IMR-90 (cell line): ENCODE measurements at regions not wholly inside any gene's neighbourhood (a gene's known extent, or its start where the extent isn't known, plus 50 kb on each side); places are given as distances from the start of the nearest gene placed in this dataset.

ENCODE experiments used
- ATAC-seq: fragments of 200-7000 bp; cut with Tn5 transposase; 2 replicates; pipeline ENCODE4 v1.9.1; 2020; ENCODE audit warnings: low read depth, mild to moderate bottlenecking, moderate library complexity
- BruUV-seq: library from RNA; stranded (reverse); fragments of 400-500 nt; replicated peaks from 2 replicates; lab custom pipeline; 2021; lab: Mats Ljungman, UMichigan
- CTCF ChIA-PET: fragments of 300-600 bp; formaldehyde crosslinking; extraction: SDS; loops from one replicate; lab custom pipeline; 2021; ENCODE audit warnings: antibody characterized with exemption; lab: Yijun Ruan, JAX
- POLR2A ChIA-PET: fragments of 300-600 bp; sonication (Branson Sonifier 250); formaldehyde crosslinking; loops from one replicate; lab custom pipeline; 2022; ENCODE audit warnings: antibody characterized with exemption; ENCODE audit not compliant: unreplicated experiment; lab: Charles Lee
- DNase-seq: peaks from one replicate; pipeline ENCODE4 v3.0.0; 2013
- H2AFZ ChIP-seq: replicated peaks from 2 replicates; pipeline ENCODE3; 2013; ENCODE audit warnings: low read length, mild to moderate bottlenecking; ENCODE audit not compliant: poor library complexity
- H2AK5ac ChIP-seq: 2 replicates; pipeline ENCODE4 v1.6.1; 2013; ENCODE audit warnings: low read depth, low read length, inconsistent platforms
- H2AK9ac ChIP-seq: replicated peaks from 2 replicates; pipeline ENCODE3; 2013; ENCODE audit warnings: mild to moderate bottlenecking, low read depth, low read length, moderate library complexity; ENCODE audit not compliant: poor library complexity
- H2BK120ac ChIP-seq: 2 replicates; pipeline ENCODE4 v1.6.1; 2013; ENCODE audit warnings: low read depth, low read length, inconsistent platforms
- H2BK15ac ChIP-seq: 3 replicates; pipeline ENCODE4 v1.6.1; 2013; ENCODE audit warnings: low read depth, low read length, inconsistent platforms
- H2BK20ac ChIP-seq: 2 replicates; pipeline ENCODE4 v1.6.1; 2013; ENCODE audit warnings: low read depth, mild to moderate bottlenecking, inconsistent platforms, low read length, moderate library complexity
- H2BK5ac ChIP-seq: 2 replicates; pipeline ENCODE4 v1.6.1; 2013; ENCODE audit warnings: mild to moderate bottlenecking, low read depth, low read length, inconsistent platforms; ENCODE audit not compliant: poor library complexity, severe bottlenecking
- H3K14ac ChIP-seq: replicated peaks from 2 replicates; pipeline ENCODE4 v1.6.1; 2013; ENCODE audit warnings: low read depth, low read length, inconsistent platforms
- H3K18ac ChIP-seq: 2 replicates; pipeline ENCODE4 v1.6.1; 2013; ENCODE audit warnings: low read depth, low read length, control low read depth
- H3K23ac ChIP-seq: 2 replicates; pipeline ENCODE4 v1.6.1; 2013; ENCODE audit warnings: low read depth, low read length, inconsistent platforms
- H3K27ac ChIP-seq: 2 replicates; pipeline ENCODE4 v1.5.1; 2013; ENCODE audit warnings: mild to moderate bottlenecking, control low read depth, low read length; ENCODE audit not compliant: insufficient read depth
- H3K27me3 ChIP-seq: 2 replicates; pipeline ENCODE4 v1.6.1; 2013; ENCODE audit warnings: low read length; ENCODE audit not compliant: control insufficient read depth, insufficient read depth
- H3K36me3 ChIP-seq: 2 replicates; pipeline ENCODE4 v1.6.1; 2013; ENCODE audit warnings: low read length, mixed read lengths; ENCODE audit not compliant: control insufficient read depth, insufficient read depth
- H3K4ac ChIP-seq: 2 replicates; pipeline ENCODE4 v1.6.1; 2013; ENCODE audit warnings: low read depth, low read length, inconsistent platforms
- H3K4me1 ChIP-seq: 2 replicates; pipeline ENCODE4 v1.6.1; 2013; ENCODE audit warnings: low read length, mixed read lengths; ENCODE audit not compliant: control insufficient read depth, insufficient read depth
- H3K4me2 ChIP-seq: 2 replicates; pipeline ENCODE4 v1.6.1; 2013; ENCODE audit warnings: low read depth, mild to moderate bottlenecking, control low read depth, low read length, moderate library complexity
- H3K4me3 ChIP-seq: 2 replicates; pipeline ENCODE4 v1.5.1; 2013; ENCODE audit warnings: low read depth, mild to moderate bottlenecking, control low read depth, low read length, moderate library complexity; ENCODE audit not compliant: insufficient read depth
- H3K56ac ChIP-seq: 2 replicates; pipeline ENCODE4 v1.6.1; 2013; ENCODE audit warnings: low read length, inconsistent platforms; ENCODE audit not compliant: insufficient read depth; ENCODE audit errors: extremely low read depth
- H3K79me1 ChIP-seq, 2 experiments: 2 replicates each; pipeline ENCODE4 v1.6.1; 2013; ENCODE audit warnings: low read length in 2 of 2, inconsistent platforms in 1 of 2, low read depth in 1 of 2
- H3K9ac ChIP-seq: 2 replicates; pipeline ENCODE4 v1.6.1; 2013; ENCODE audit warnings: low read depth, low read length, control low read depth
- H3K9me1 ChIP-seq: 2 replicates; pipeline ENCODE4 v1.6.1; 2013; ENCODE audit warnings: low read length, inconsistent platforms; ENCODE audit not compliant: insufficient read depth
- H3K9me3 ChIP-seq: 2 replicates; pipeline ENCODE4 v1.6.1; 2013; ENCODE audit warnings: low read length; ENCODE audit not compliant: control insufficient read depth, insufficient read depth
- H4K20me1 ChIP-seq: 2 replicates; pipeline ENCODE4 v1.6.1; 2013; ENCODE audit warnings: low read length, inconsistent platforms; ENCODE audit not compliant: insufficient read depth
- H4K5ac ChIP-seq: 2 replicates; pipeline ENCODE4 v1.6.1; 2013; ENCODE audit warnings: mild to moderate bottlenecking, low read depth, low read length, control low read depth
- H4K8ac ChIP-seq, 2 experiments: 2 replicates each; pipeline ENCODE4 v1.6.1; 2013; ENCODE audit warnings: low read depth in 2 of 2, low read length in 2 of 2, control low read depth in 1 of 2, inconsistent platforms in 1 of 2
- H4K91ac ChIP-seq: 2 replicates; pipeline ENCODE4 v1.6.1; 2013; ENCODE audit warnings: low read depth, low read length, inconsistent platforms; ENCODE audit not compliant: insufficient read depth
- BHLHE40 ChIP-seq: fragments of 150-350 bp; IDR thresholded peaks from 2 replicates; pipeline ENCODE4 v1.6.1; 2016; ENCODE audit warnings: mild to moderate bottlenecking, low read depth, low read length
- CEBPB ChIP-seq: IDR thresholded peaks from 2 replicates; pipeline ENCODE4 v1.6.1; 2012; ENCODE audit warnings: low read depth, low read length, improper control_type of control experiment
- CTCF ChIP-seq: conservative IDR thresholded peaks from 2 replicates; pipeline ENCODE4 v1.5.1; 2012; ENCODE audit warnings: mild to moderate bottlenecking, low read depth, low read length, improper control_type of control experiment
- ELK1 ChIP-seq: fragments of 150-350 bp; IDR thresholded peaks from 2 replicates; pipeline ENCODE4 v1.6.1; 2016; ENCODE audit warnings: low read depth, mild to moderate bottlenecking, low read length, moderate library complexity, borderline replicate concordance
- FOS ChIP-seq: fragments of 150-350 bp; IDR thresholded peaks from 2 replicates; pipeline ENCODE4 v1.6.1; 2016; ENCODE audit warnings: low read depth, low read length
- MAFK ChIP-seq: IDR thresholded peaks from 2 replicates; pipeline ENCODE4 v1.6.1; 2012; ENCODE audit warnings: low read depth, low read length, improper control_type of control experiment
- MAZ ChIP-seq: IDR thresholded peaks from 2 replicates; pipeline ENCODE4 v1.6.1; 2012; ENCODE audit warnings: low read depth, mild to moderate bottlenecking, low read length, improper control_type of control experiment, moderate library complexity, borderline replicate concordance
- MXI1 ChIP-seq: IDR thresholded peaks from 2 replicates; pipeline ENCODE4 v1.6.1; 2012; ENCODE audit warnings: low read depth, mild to moderate bottlenecking, low read length, moderate library complexity, borderline replicate concordance
- NFE2L2 ChIP-seq: fragments of 150-350 bp; IDR thresholded peaks from 2 replicates; pipeline ENCODE4 v1.6.1; 2016; ENCODE audit warnings: low read depth, mild to moderate bottlenecking, low read length
- POLR2A ChIP-seq: IDR thresholded peaks from 2 replicates; pipeline ENCODE4 v1.6.1; 2012; ENCODE audit warnings: mild to moderate bottlenecking, low read depth, low read length
- RAD21 ChIP-seq: IDR thresholded peaks from 2 replicates; pipeline ENCODE4 v1.6.1; 2012; ENCODE audit warnings: low read length, improper control_type of control experiment
- RCOR1 ChIP-seq: IDR thresholded peaks from 2 replicates; pipeline ENCODE4 v1.6.1; 2012; ENCODE audit warnings: mild to moderate bottlenecking, low read length, improper control_type of control experiment; ENCODE audit not compliant: insufficient replicate concordance
- RFX5 ChIP-seq: IDR thresholded peaks from 2 replicates; pipeline ENCODE4 v1.8.0; 2012; ENCODE audit warnings: low read depth, mild to moderate bottlenecking, low read length, moderate library complexity
- SMC3 ChIP-seq: fragments of 150-350 bp; IDR thresholded peaks from 2 replicates; pipeline ENCODE4 v1.6.1; 2016; ENCODE audit warnings: low read depth, mild to moderate bottlenecking, antibody characterized with exemption, low read length, moderate library complexity
- dilution Hi-C: fragments of 300-500 bp; cut with HindIII; formaldehyde crosslinking; loops from one replicate; pipeline ENCODE4 v1.14.3; 2018; ENCODE audit warnings: low sequenced_read_pairs; ENCODE audit not compliant: unreplicated experiment
- in situ Hi-C: fragments of 300-500 bp; cut with MboI; formaldehyde crosslinking; loops from 3 replicates; pipeline ENCODE4 v1.14.3; 2019; ENCODE audit warnings: low sequenced_read_pairs, inconsistent platforms, mixed read lengths
- intact Hi-C: fragments of 100-400 bp; cut with micrococcal nuclease; formaldehyde crosslinking; loops from 2 replicates; pipeline ENCODE4 v1.10.0; 2022

- Histone ChIP-seq H4K91ac (no peak overlapping the region), H3K4me1 (no peaks in the 10 kb centered on the region), H3K23ac (no peak overlapping the region), H3K4me2 (no peak overlapping the region), H2BK5ac (no peak overlapping the region), H3K56ac (no peak overlapping the region), H4K5ac (no peak overlapping the region), H4K8ac (no peak overlapping the region), H3K79me1 (no peaks in the 10 kb centered on the region), H3K18ac (no peak overlapping the region), H2AFZ (no peak overlapping the region), H3K27ac (no peak overlapping the region), H2AK9ac (no peak overlapping the region), H3K36me3 (no peaks in the 10 kb centered on the region), H3K9ac (no peak overlapping the region), H2BK20ac (no peak overlapping the region), H3K9me1 (no peaks in the 10 kb centered on the region), H2AK5ac (no peak overlapping the region), H3K14ac (no peak overlapping the region), H2BK120ac (no peak overlapping the region), H2BK15ac (no peak overlapping the region), H3K27me3 (no peaks in the 10 kb centered on the region), H3K4ac (no peak overlapping the region), H4K20me1 (no peaks in the 10 kb centered on the region), H3K9me3 (peaks cover 2% of the 10 kb centered on the region; the same call in 1 of the 2 replicates), H3K4me3 (no peak overlapping the region)
- TF ChIP-seq FOS (no peak), RAD21 (no peak), SMC3 (no peak), CEBPB (no peak), CTCF (no peak), MAFK (no peak), RFX5 (no peak), BHLHE40 (no peak), POLR2A (no peak), NFE2L2 (no peak), MXI1 (no peak), RCOR1 (no peak), MAZ (no peak), ELK1 (no peak)
- no peak for DNase-seq
- CTCF ChIA-PET: no interaction called here
- in situ Hi-C loops (no loop called here), dilution Hi-C loops (no loop called here), intact Hi-C loops (no loop called here)
- ATAC-seq: no peak
- POLR2A ChIA-PET: no interaction called here
- no TSS peak for BruUV-seq
Observed at GRCh38 chr3:6602329-6602728, 258.6 kb upstream of the GRM7 start.
